SHP77 treated with DMSO at 0.1 percent for 48 hours (cell line): ENCODE measurements at regions not wholly inside any gene's neighbourhood (a gene's known extent, or its start where the extent isn't known, plus 50 kb on each side); places are given as distances from the start of the nearest gene placed in this dataset.

Experiments used
- DNase-seq: peaks from one replicate; lab custom pipeline; 2025; lab: John Stamatoyannopoulos, UW

DNA sequence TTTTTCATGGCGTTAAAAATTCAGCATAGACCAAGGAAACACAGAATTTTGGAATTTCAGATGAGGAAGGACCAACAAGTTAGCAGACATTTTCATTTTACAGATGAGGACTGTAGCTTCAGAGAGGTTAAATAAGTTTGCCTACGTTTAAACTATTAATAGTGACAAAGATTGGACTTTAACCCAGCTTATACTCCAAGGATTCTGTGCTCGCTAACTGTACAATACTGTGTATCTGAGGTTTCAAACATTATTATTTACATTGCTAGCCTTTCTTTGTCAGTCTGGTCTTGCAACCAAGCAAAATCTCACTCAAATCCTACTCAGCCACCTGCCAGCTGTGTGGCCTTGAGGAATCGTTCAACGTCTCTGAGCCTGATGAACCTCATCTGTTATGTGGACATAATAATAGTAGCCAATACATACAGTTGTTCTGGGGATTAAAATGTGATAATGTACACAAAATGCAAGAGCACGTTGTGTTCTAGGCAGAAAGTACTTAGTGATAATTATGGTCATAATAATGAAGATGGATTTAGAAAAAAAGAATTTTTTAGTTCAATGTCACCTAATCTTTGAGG lies 462.4 kb upstream of the TRIB2 start:
- no peak for DNase-seq

DNA sequence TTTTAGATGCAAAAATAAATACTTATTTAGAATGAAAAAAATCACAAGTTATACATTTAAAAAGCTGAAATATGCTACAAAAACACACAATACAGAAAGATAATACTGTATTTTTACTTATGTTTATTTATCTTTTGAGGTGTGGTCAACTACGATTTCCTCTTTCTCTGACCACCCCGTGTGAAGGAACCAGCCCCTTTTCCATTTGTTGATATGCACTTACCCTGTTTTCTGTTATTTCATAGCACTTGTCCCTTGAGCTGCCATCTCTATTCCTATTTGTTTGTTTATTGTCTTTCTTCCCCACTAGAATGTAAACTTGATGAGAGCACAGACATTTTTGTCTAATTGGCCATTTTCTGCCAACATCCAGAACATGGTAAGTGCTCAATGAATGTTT lies 460.5 kb upstream of the TRIB2 start:
- DNase-seq, result no peak

DNA sequence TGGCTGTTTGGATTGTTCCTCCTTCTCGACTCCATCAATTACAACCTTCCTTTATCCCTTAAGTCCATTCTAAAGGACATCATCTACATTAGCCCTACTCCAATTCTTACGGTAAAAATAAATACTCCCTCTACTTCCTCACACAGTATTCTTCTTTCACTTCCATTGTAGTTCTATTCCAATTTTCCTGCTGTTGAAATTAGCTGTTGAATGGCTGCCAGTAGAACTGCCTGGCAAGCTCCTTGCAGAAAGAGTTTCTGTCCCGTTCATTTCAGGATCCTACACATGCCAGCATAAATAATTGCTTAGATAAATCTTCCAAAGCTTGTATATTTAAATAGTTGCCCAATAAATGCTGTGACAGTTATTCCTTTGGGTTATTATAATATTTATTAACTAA lies 459.3 kb upstream of the TRIB2 start:
- no peak for DNase-seq

DNA sequence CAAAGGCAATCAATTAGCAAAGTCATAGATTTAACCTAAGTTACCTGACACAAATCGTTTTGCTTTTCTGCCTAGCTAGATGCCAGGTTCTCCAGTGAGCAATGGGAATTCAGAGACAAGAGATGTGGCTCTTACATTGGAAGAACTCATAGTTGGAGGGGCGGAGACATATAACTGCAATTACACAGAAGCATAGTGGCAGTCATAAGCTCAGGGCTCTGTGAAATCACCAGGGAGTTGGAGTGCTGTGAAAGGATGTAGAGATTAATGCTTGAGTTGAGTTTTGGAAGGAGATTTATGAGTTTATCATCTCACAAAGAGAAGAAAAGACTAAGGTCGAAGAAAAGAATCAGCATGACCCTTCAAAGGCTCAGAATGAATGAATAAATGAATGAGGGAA lies 457.2 kb upstream of the TRIB2 start:
- no peak for DNase-seq

DNA sequence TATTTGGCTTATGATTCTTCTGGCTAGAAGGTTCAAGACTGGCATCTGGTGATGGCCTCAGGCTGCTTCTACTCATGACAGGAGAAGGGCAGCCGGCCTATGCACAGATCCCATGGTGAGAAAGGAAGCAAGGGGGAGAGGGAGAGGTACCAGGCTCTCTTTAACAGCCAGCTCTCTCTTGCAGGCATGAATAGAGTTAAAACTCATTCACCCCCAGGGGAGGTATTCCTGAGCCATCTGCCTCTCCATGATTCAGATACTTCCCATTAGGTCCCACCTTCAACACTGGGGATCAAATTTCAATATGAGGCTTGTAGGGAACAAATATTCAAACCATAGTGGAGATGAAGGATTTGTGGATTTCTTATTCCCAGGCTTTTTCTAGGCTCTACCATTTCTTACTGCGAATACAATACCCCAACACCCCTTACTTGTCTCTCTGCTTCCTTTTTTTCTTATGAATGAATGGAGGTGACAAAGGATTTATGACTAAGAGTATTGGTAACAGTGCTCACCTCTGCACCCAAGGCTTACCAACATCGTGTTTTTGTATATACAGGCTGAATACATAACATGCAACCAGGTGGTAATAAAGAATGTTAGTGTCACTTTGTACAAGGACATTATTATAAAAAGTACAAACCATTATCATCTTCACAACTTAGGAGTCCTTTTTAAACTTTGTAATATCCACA lies 454.6 kb upstream of the TRIB2 start:
- DNase-seq, result peak; percentile 54

DNA sequence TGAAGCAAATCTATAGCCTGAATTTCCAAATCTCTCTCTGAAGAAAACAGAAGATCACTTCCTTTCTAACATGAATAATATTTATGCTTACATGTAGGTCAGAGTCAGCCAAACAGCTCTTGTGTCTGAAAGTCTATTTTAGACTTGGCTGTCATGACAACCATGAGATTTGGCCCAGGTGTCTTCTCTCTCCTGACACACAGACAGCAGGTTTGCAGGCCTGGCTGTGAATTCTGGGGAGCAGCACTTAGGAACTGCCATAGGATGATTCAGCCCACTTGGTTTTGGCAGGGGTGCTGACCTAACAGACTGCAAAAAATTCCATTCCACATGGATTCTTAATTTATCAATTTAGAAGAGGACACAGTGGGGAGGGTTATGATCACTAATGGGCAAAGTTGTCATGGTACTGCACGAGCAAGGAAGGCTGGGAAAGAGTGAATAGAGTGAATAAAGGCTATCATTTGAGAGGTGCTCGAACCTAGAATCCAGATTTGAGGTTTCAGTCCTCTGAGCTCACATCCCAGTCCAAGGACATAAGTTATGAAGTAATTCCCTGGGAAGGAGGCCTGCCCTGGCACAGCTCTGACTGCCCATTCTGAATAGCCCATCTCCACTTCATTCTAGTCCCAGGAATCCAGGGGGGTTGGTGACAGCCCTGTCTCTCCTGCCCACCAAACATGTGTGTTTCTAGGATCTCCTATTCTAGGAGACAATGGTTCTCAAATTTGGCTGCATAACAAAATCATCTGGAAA lies 453.9 kb upstream of the TRIB2 start:
- DNase-seq, result peak; percentile 40

DNA sequence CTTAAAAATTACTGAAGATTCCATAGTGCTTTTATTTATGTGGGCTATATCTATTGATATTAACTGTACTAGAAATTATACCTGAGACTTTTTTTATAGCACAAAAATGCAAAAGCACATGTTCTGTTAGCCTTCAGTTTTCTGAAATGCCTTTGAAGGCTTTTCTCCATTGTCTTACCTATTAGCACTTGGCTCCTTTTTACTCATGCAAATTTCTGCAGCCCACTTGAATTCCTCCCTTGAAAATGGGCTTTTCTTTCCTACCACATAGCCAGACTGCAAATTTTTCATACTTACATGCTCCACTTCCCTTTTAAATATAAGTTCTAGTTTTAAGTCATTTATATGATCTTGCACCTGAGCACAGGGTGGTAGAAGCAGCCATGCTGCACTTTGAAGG lies 453.0 kb upstream of the TRIB2 start:
- DNase-seq, result no peak

DNA sequence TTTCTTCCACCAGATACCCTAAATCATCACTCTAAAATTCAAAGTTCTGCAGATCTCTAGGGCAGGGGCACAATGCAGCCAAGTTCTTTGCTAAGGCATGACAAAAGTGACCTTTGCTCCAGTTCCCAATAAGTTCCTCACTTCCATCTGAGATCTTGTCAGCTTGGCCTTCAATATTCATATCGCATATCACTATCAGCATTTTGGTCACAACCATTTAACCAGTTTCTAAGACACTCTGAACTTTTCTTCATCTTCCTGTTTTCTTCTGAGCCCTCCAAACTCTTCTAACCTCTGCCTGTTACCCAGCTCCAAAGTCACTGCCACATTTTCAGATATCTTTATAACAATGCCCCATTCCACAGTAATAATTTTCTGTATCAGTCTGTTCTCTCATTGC lies 452.6 kb upstream of the TRIB2 start:
- no peak for DNase-seq

DNA sequence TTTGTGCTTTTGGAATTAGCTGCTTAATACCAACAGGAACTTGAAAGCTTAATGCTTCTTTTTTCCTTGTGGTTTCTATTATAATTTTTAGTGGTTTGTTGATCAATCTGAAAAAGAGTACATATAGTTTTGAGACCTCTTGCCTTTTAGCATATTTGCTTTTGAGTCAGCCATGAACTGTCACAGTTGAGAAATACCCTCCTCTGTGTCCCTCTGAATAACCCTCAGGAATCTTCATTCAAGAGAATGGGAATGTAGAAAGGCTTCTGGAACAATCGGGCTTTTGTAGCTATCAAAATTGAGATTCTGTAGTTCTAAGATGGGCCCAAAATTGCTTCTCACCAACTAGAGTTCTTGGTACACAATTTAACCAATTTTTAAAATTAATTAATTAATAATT lies 451.1 kb upstream of the TRIB2 start:
- no peak for DNase-seq

DNA sequence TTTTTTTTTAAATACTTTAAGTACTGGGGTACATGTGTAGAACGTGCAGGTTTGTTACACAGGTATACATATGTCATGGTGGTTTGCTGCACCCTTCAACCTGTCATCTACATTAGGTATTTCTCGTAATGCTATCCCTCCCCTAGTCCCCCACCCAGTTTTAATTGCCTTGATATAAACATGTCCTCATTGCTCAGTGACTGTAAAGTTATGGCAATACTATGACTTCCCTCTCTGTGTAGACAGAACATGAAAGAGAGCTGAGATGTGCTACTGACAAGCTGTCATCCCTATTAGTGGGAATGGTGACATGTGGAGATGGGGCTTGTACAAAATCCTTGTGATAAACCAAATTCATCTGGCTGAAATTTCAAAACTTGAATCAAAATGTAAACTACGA lies 449.7 kb upstream of the TRIB2 start:
- no peak for DNase-seq

DNA sequence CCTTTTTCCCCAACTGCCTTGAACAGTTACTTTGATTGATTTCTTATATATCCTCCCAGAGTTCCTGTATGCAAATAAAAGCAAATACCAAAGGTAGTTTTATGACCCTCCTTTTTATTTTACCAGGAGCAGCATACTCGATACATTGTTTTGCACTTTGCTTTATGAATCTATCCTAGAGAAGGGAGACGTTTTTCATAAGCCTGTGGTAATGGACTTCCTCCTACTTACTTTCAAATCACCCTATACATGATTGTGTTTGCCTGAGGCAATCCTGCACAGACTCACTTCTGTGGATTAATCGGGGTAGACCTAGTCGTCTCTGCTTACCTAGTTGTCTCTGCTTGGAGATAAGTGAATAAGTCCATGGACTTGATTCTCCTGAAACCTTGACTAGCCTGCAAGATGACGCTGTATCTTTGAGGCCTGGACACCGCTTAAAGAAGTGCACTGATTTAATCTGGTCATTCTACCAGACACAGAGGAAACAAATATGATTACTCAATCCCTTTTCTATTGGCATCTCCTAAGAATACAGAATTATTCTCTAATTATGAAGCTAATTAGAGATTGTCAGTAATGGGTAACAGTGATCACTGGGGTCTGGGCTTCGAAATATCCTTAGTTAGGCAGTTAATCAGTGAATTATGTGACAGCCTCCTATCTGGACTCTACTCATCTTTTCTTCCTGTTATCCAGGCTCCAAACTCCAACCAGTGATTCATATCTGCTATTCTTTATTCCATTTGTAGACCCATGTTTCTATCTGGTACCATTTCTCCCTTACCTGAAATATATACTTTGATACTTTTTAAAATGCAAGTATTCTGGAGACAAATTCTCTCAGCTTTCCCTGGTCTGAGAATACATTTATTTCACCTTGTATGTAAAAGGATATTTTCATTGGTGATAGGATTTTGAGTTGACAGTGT lies 447.4 kb upstream of the TRIB2 start:
- DNase-seq, result no peak

DNA sequence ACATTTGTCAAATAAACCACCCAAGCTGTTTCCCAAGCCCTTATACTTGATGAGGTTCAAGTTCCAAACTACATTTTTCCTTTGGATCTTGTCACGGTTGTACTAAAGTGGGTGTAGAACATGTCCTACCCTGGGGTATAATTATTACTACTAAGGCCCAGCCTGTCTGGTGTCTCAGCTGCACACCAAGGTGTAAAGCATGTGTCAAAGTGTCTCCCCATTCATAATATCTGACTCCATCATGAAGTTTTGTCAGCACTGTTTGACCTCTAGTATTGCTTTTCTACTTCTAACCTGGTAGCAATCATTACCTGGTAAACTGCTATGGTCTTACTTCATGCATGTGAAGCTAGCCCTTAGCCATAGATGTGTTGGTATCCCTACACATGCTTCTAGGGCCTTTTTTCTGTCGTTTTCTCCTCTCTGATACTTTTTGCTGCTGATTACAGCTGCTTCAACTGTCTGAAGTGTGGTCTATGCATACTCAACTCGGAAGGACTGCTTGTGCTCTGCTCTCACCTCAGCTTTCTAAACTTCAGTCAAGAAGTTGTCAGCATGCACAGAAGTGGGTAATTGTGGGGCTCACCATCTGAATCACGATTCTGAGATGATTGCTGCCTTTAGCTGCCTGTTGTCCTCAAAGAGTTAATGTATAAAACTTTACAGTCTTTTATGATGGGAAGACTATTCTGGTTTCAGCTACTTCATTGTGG lies 445.7 kb upstream of the TRIB2 start:
- no peak for DNase-seq

DNA sequence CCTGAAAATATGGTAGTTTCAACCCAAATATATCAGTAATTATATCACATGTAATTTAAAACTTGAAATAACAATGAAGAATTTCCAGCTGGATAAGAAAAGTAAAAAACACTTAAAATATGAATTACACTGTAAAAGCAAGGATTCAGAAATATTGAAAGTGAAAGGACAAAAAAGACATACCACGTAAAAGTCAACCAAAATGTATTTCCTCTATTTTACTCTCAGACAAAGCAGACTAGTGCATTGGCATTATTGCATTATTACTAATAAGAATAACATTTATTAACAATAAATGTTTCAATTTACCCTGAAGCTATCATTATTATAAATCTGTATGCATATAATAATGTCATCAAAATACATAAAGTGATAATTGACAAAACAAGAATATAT lies 445.1 kb upstream of the TRIB2 start:
- DNase-seq, result no peak

DNA sequence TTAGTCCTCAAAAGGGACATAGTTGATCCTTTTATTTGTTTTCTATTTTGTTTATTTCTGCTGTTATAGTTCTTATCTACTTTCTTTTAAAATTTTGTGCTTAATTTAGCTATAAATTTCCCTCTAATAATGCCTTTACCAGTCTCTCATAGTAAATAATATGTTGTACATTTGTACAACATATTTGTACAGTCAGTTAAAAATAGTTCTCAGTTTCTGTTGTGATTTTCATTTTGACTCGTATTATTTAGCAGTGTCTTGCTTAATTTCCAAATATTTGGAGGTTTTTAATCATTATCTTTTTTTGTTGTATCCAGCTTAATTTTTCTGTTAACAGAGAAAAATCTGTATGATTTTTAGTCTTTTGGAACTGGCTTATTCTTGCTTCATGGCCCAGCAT lies 443.6 kb upstream of the TRIB2 start:
- DNase-seq, result no peak

DNA sequence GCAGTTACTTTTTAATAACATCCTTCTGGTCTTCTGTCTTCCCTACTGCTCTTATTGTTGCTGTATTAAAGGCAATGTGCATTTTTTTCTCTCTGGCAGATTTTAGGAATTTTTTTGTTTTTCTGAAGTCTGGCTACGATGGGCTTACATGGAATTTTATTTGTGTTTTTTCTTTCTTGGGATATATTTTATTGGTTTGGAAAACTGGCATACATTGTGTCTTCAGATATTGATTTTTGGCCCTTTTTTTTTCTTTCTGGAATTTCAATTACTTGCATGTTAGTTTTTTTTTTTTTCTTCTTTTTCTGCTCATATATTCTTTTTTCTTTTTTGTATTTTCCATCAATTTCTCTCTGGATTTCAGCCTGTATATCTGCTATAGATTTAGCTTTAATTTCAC lies 442.1 kb upstream of the TRIB2 start:
- DNase-seq, result no peak

DNA sequence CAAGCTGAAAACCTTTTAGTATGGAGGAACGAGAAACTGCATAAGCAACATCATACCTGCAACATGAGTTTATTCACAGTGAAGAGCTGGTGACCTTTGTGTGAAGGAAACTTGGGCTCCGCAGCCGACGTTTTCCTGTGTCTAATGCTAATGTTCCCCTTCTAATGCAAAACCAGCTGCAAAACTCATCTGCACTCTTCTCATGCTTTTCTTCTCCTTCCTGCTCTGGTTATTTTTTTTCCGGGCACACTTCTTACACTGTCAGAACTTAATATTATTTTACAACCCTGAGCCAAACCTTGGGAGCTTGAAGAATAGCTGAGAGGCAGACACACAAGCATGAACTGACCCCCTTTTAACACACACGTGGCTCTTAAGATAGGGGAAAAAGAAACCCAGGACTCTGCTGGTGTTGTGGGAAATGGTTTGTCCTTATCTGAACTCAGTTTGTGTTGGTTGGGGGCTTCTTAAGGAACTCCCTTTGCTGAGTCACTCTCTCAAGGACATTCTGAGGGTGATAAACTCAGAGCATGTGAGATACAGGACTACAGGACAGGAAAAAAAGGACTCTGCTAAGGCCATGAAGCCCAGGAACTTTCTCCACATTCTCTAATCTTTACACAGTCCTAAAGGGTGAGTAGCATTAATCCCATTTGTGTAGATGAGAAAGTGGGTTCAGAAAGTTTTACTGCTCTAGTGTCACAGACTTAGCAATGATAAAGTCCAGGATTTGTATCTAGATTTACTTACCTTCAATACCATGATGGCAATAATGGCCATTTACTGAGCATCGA lies 439.3 kb upstream of the TRIB2 start:
- no peak for DNase-seq

DNA sequence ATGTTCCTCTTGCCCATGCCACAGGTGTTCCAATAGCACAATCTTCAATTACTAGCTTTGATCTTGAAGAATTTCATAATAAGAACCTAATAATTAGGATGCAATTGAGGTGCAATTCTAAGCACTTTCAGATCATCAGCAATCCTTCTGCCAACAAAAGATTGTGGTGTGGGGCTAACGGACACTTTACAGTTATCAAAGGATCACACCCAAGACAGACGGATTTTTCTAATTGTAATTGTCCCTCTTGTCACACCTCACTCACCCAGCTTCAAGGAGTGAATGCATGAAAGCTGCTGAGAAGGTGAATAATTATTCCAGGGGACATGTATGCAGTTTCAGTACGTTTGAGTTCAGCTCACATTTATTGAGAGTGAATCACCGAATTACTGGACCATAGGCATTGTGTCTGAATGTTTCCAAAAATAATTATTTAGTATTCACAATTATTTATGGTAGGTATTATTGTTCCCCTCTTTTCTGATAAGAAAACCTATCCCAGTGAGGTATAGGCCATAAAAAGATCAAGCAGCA lies 438.5 kb upstream of the TRIB2 start:
- no peak for DNase-seq

DNA sequence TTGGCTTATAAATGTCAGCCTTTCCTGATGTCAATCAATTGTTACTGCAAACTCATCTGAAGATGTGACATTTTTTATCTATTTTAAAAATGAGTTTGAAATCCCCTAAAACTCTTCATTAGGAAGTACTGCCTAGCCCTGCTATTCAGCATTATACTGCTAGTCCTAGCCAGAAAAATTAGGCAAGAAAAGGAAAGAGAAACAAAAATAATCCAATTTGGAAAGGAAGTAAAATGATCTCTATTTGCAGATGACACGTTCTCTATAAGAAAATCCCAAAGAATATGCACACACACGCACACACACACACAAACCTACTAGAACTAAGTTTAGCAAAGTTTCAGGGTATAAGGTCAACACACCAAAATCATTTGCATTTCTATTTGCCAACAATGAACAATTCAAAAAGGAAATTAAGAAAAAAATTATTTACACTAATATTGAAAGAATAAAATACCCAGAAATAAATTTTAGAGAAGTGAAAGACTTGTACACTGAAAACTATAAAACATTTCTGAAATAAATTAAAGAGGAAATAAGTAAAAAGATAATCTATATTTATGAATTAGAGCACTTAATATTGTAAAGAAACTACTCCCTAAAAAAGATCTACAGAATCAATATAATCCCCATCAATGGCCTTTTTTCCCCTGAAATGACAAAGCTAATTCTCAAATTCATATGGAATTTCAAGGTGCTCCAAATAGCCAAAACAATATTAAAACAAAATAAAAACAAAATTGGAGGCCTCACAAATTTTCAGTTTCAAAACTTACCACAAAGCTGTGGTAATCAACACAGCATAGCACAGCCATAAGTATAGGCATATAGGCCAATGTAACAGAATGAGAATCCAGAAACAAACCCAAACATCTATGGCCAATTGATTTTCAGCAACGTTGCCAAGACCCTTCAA lies 433.7 kb upstream of the TRIB2 start:
- DNase-seq, result no peak

DNA sequence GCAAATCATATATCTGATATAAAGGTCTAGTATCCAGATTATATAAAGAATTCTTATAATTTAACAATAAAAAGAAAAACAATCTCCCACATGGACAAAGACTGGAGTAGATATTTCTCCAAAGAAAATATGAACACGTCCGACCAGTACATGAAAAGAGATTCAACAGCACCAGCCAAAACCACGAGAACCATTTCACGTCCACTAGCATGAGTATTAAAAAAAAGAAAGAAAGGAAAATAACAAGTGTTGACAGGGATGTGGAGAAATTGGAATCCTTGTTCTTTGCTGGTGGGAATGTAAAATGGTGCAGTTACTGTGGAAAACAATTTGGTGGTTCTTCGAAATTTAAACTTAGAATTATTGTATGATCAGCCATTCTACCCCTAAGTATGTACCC lies 432.7 kb upstream of the TRIB2 start:
- DNase-seq, result no peak

DNA sequence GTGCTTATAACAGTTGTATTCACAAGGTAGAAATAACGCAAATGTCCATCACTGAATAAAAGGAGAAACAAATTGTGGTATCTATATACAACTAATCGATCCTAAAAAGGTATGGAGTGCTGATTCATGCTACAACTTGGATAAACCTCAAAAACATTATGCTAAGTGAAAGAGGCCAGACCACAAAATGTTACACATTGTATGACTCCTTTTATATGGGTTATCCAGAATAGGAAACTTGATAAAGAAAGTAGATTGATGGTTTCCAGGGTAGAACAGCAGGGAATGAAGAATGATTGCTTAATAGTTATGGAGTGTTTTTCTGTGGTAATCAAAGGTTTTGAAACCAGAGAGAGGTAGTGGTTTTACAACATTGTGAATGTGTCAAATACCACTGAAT lies 432.2 kb upstream of the TRIB2 start:
- no peak for DNase-seq
